Kidney (tissue), 13 donors: ENCODE measurements at regions not wholly inside any gene's neighbourhood (a gene's known extent, or its start where the extent isn't known, plus 50 kb on each side); places are given as distances from the start of the nearest gene placed in this dataset.

Experiments
- DNase-seq, 5 donors: peaks; one replicate each; pipeline ENCODE4 v3.0.0-alpha.2; 2013 to 2020
- FAIRE-seq: peaks from 2 replicates; lab custom pipeline; 2012; peaks lifted over from hg19 to GRCh38; lab: Jason Lieb, UNC
- H3K27ac ChIP-seq, 2 donors: one replicate each; pipeline ENCODE4 v1.7.0; 2013; ENCODE audit warnings: low read depth in 2 of 2, low read length in 2 of 2, inconsistent platforms in 1 of 2
- H3K27me3 ChIP-seq: one replicate; pipeline ENCODE4 v1.7.1; 2013; ENCODE audit warnings: low read length, inconsistent platforms; ENCODE audit not compliant: control insufficient read depth, insufficient read depth
- H3K36me3 ChIP-seq, 3 donors: one replicate each; pipeline versions ENCODE4 v1.7.0 to v1.7.1; 2013; ENCODE audit warnings: low read length in 3 of 3, control low read depth in 1 of 3, inconsistent platforms in 1 of 3; ENCODE audit not compliant: insufficient read depth in 3 of 3, control insufficient read depth in 2 of 3
- H3K4me1 ChIP-seq, 3 donors: one replicate each; pipeline versions ENCODE4 v1.7.0 to v1.7.1; 2013; ENCODE audit warnings: low read length in 3 of 3, inconsistent platforms in 1 of 3, low read depth in 1 of 3; ENCODE audit not compliant: control insufficient read depth in 2 of 3, insufficient read depth in 2 of 3
- H3K4me3 ChIP-seq, 3 donors: one replicate each; pipeline versions ENCODE4 v1.7.0 to v1.8.1; 2013; ENCODE audit warnings: low read length in 3 of 3, control low read depth in 1 of 3, inconsistent platforms in 1 of 3
- H3K9ac ChIP-seq, 3 donors: one replicate each; pipeline versions ENCODE4 v1.7.0 to v1.7.1; 2013; ENCODE audit warnings: low read length in 3 of 3, control low read depth in 1 of 3, inconsistent platforms in 1 of 3
- H3K9me3 ChIP-seq, 3 donors: one replicate each; pipeline versions ENCODE4 v1.7.0 to v1.7.1; 2013; ENCODE audit warnings: low read length in 3 of 3, control low read depth in 1 of 3, inconsistent platforms in 1 of 3; ENCODE audit not compliant: control insufficient read depth in 2 of 3, insufficient read depth in 1 of 3
- CTCF ChIP-seq: IDR thresholded peaks from 3 replicates; pipeline ENCODE4 v1.5.1; 2012; ENCODE audit warnings: mild to moderate bottlenecking, moderate library complexity, borderline replicate concordance; ENCODE audit not compliant: insufficient read depth; ENCODE audit errors: extremely low read depth
- intact Hi-C: fragments of 100-400 bp; cut with DNase I; formaldehyde crosslinking; loops from one replicate; pipeline ENCODE4 v1.11.1; 2022
- donor health status: control.
- donor health status: control.
- donor health status: control.
- donor health status: control.
- donor health status: control.
- donor health status: DM: yes; HTN: yes; CAD: no.
- donor health status: Normal renal cell carcinoma (clear cell type).

- no peak for TF ChIP-seq CTCF
- no peak overlapping the region for H3K9ac ChIP-seq
- DNase-seq: no peak
- no peak overlapping the region for H3K4me3 ChIP-seq
- no peaks in the 10 kb centered on the region for H3K4me1 ChIP-seq
- no peak overlapping the region for H3K27ac ChIP-seq
- FAIRE-seq: no peak
- no peaks in the 10 kb centered on the region for H3K27me3 ChIP-seq
- no peaks in the 10 kb centered on the region for H3K36me3 ChIP-seq
- intact Hi-C loops: loop anchor here (10.0 kb wide), 1 partner anchor 412 kb away; no protein-coding TSS in a partner anchor
- H3K9me3 ChIP-seq: no peaks in the 10 kb centered on the region
Observed at GRCh38 chr19:30646806-30647205, 274.6 kb downstream of the ZNF536 start.

GRCh38 chr19:30645946-30646577, 273.9 kb downstream of the ZNF536 start:
- no peak overlapping the region for H3K9ac ChIP-seq
- TF ChIP-seq CTCF: no peak
- H3K27ac ChIP-seq: no peak overlapping the region
- H3K4me3 ChIP-seq: no peak overlapping the region
- H3K36me3 ChIP-seq: no peaks in the 10 kb centered on the region
- H3K4me1 ChIP-seq: no peaks in the 10 kb centered on the region
- DNase-seq (no peak), FAIRE-seq (no peak)
- intact Hi-C loops: loop anchor here (10.0 kb wide), 1 partner anchor 411 kb away; no protein-coding TSS in a partner anchor
- H3K27me3 ChIP-seq: no peaks in the 10 kb centered on the region
- no peaks in the 10 kb centered on the region for H3K9me3 ChIP-seq

- DNase-seq (no peak), FAIRE-seq (no peak)
- Histone ChIP-seq H3K36me3 (no peaks in the 10 kb centered on the region), H3K9me3 (peaks cover 0 to 4% (median 0%) of the 10 kb centered on the region in 3 donors), H3K9ac (no peak overlapping the region), H3K4me3 (no peak overlapping the region), H3K4me1 (no peaks in the 10 kb centered on the region), H3K27me3 (no peaks in the 10 kb centered on the region), H3K27ac (no peak overlapping the region)
- TF ChIP-seq CTCF: no peak
- intact Hi-C loops: loop anchor here (10.0 kb wide), 1 partner anchor 406 kb away; no protein-coding TSS in a partner anchor
Observed at GRCh38 chr19:30640252-30640965, 268.2 kb downstream of the ZNF536 start.
